Memory B cell (primary cell): ENCODE measurements at regions not wholly inside any gene's neighbourhood (a gene's known extent, or its start where the extent isn't known, plus 50 kb on each side); places are given as distances from the start of the nearest gene placed in this dataset.
"Not testable (repeated sequence)": the region's sequence is repeated elsewhere in the genome, so short reads cannot be mapped to it uniquely, and the experiment has no call there.

Experiments
- ATAC-seq: fragments of 150-1000 bp; cut with Tn5 transposase; 2 replicates; pipeline ENCODE4 v1.10.0; 2021; ENCODE audit warnings: low read depth, mild to moderate bottlenecking, moderate library complexity
- DNase-seq, 2 donors: peaks; one replicate each; pipeline ENCODE4 v3.0.0; 2022; ENCODE audit warnings: low spot score in 2 of 2
- H3K27ac Mint-ChIP-seq: one replicate; pipeline ENCODE4 v1.8.0; 2022; ENCODE audit warnings: mild to moderate bottlenecking, moderate library complexity, mixed read lengths
- H3K27me3 Mint-ChIP-seq: one replicate; pipeline ENCODE4 v1.8.0; 2022; ENCODE audit warnings: mixed read lengths
- H3K36me3 Mint-ChIP-seq: one replicate; pipeline ENCODE4 v1.8.0; 2022; ENCODE audit warnings: mild to moderate bottlenecking, mixed read lengths
- H3K4me1 Mint-ChIP-seq: one replicate; pipeline ENCODE4 v1.8.0; 2022; ENCODE audit warnings: mixed read lengths
- H3K4me3 Mint-ChIP-seq: one replicate; pipeline ENCODE4 v1.8.0; 2022; ENCODE audit warnings: mild to moderate bottlenecking, moderate library complexity, mixed read lengths
- H3K9me3 Mint-ChIP-seq: one replicate; pipeline ENCODE4 v1.8.0; 2022; ENCODE audit warnings: mixed read lengths

GRCh38 chrX:113274345-113274744, 433.7 kb upstream of the AMOT start:
- H3K27me3 Mint-ChIP-seq, result no peaks in the 10 kb centered on the region
- ATAC-seq, result no peak

GRCh38 chrX:113269203-113269602, 428.6 kb upstream of the AMOT start:
- Mint-ChIP-seq H3K9me3 (no peaks in the 10 kb centered on the region), H3K27ac (no peak overlapping the region), H3K27me3 (peaks cover 1% of the 10 kb centered on the region), H3K36me3 (peaks cover 1% of the 10 kb centered on the region), H3K4me3 (no peak overlapping the region), H3K4me1 (no peaks in the 10 kb centered on the region)
- no peak for DNase-seq
- no peak for ATAC-seq

More at GRCh38 chrX:113274345-113274744, 433.7 kb upstream of the AMOT start:
- Mint-ChIP-seq H3K9me3 (no peaks in the 10 kb centered on the region), H3K36me3 (no peaks in the 10 kb centered on the region), H3K27ac (no peak overlapping the region), H3K4me3 (no peak overlapping the region), H3K4me1 (no peaks in the 10 kb centered on the region)
- no peak for DNase-seq

- Mint-ChIP-seq H3K4me3 (no peak overlapping the region), H3K27me3 (peaks cover 2% of the 10 kb centered on the region), H3K36me3 (no peaks in the 10 kb centered on the region), H3K9me3 (no peaks in the 10 kb centered on the region), H3K27ac (no peak overlapping the region), H3K4me1 (peaks cover 3% of the 10 kb centered on the region)
- DNase-seq, result no peak
- ATAC-seq, result no peak
Measured at GRCh38 chrX:113260474-113260873, 419.8 kb upstream of the AMOT start.

- Mint-ChIP-seq H3K27me3 (peaks cover 2% of the 10 kb centered on the region), H3K4me3 (no peak overlapping the region), H3K36me3 (no peaks in the 10 kb centered on the region), H3K4me1 (no peaks in the 10 kb centered on the region), H3K27ac (no peak overlapping the region), H3K9me3 (no peaks in the 10 kb centered on the region)
- DNase-seq (no peak), ATAC-seq (no peak)
Measured at GRCh38 chrX:113222305-113222704, 381.7 kb upstream of the AMOT start.

GRCh38 chrX:113212052-113212451, 371.4 kb upstream of the AMOT start:
- H3K4me1 Mint-ChIP-seq, result no peaks in the 10 kb centered on the region
- ATAC-seq (no peak), DNase-seq (no peak)
- no peak overlapping the region for H3K4me3 Mint-ChIP-seq
- no peaks in the 10 kb centered on the region for H3K36me3 Mint-ChIP-seq
- H3K27ac Mint-ChIP-seq, result no peak overlapping the region
- H3K9me3 Mint-ChIP-seq, result no peaks in the 10 kb centered on the region
- H3K27me3 Mint-ChIP-seq, result no peaks in the 10 kb centered on the region

GRCh38 chrX:113202601-113203000, 362.0 kb upstream of the AMOT start:
- Mint-ChIP-seq H3K4me3 (no peak overlapping the region), H3K27me3 (no peaks in the 10 kb centered on the region), H3K4me1 (no peaks in the 10 kb centered on the region), H3K27ac (no peak overlapping the region), H3K9me3 (peaks cover 4% of the 10 kb centered on the region), H3K36me3 (no peaks in the 10 kb centered on the region)
- ATAC-seq (no peak), DNase-seq (no peak)

- H3K4me1 Mint-ChIP-seq, result no peaks in the 10 kb centered on the region
- H3K4me3 Mint-ChIP-seq, result no peak overlapping the region
- ATAC-seq (no peak), DNase-seq (no peak)
- H3K27ac Mint-ChIP-seq, result no peak overlapping the region
- H3K36me3 Mint-ChIP-seq, result no peaks in the 10 kb centered on the region
- no peaks in the 10 kb centered on the region for H3K27me3 Mint-ChIP-seq
- H3K9me3 Mint-ChIP-seq, result peaks cover 2% of the 10 kb centered on the region
Measured at GRCh38 chrX:113195949-113196348, 355.3 kb upstream of the AMOT start.

- ATAC-seq (no peak), DNase-seq (no peak)
- Mint-ChIP-seq H3K4me1 (no peaks in the 10 kb centered on the region), H3K9me3 (no peaks in the 10 kb centered on the region), H3K36me3 (no peaks in the 10 kb centered on the region), H3K27ac (no peak overlapping the region), H3K27me3 (no peaks in the 10 kb centered on the region), H3K4me3 (no peak overlapping the region)
Measured at GRCh38 chrX:113192418-113192817, 351.8 kb upstream of the AMOT start.

GRCh38 chrX:113157496-113157895, 316.9 kb upstream of the AMOT start:
- Mint-ChIP-seq H3K27ac (no peak overlapping the region), H3K36me3 (no peaks in the 10 kb centered on the region), H3K4me1 (no peaks in the 10 kb centered on the region), H3K27me3 (no peaks in the 10 kb centered on the region), H3K4me3 (no peak overlapping the region), H3K9me3 (peaks cover 3% of the 10 kb centered on the region)
- ATAC-seq (no peak), DNase-seq (no peak)

- not testable (repeated sequence) for ATAC-seq
Measured at GRCh38 chrX:113154315-113154714, 313.7 kb upstream of the AMOT start.

GRCh38 chrX:113136836-113137235, 296.2 kb upstream of the AMOT start:
- Mint-ChIP-seq H3K9me3 (peaks cover 2% of the 10 kb centered on the region), H3K4me1 (no peaks in the 10 kb centered on the region), H3K27me3 (no peaks in the 10 kb centered on the region), H3K36me3 (no peaks in the 10 kb centered on the region), H3K4me3 (no peak overlapping the region), H3K27ac (no peak overlapping the region)
- DNase-seq (no peak), ATAC-seq (no peak)

More at GRCh38 chrX:113154315-113154714, 313.7 kb upstream of the AMOT start:
- not testable (repeated sequence) for H3K4me3 Mint-ChIP-seq, H3K9me3 Mint-ChIP-seq, H3K27me3 Mint-ChIP-seq, H3K4me1 Mint-ChIP-seq, DNase-seq, H3K27ac Mint-ChIP-seq, H3K36me3 Mint-ChIP-seq

GRCh38 chrX:113133316-113133715, 292.7 kb upstream of the AMOT start:
- ATAC-seq (no peak), DNase-seq (no peak)
- Mint-ChIP-seq H3K27me3 (no peaks in the 10 kb centered on the region), H3K36me3 (no peaks in the 10 kb centered on the region), H3K4me1 (no peaks in the 10 kb centered on the region), H3K9me3 (peaks cover 2% of the 10 kb centered on the region), H3K4me3 (no peak overlapping the region), H3K27ac (no peak overlapping the region)

GRCh38 chrX:113124693-113125092, 284.1 kb upstream of the AMOT start:
- H3K4me1 Mint-ChIP-seq, result no peaks in the 10 kb centered on the region
- DNase-seq, result no peak
- ATAC-seq, result no peak
- H3K27ac Mint-ChIP-seq, result no peak overlapping the region
- no peak overlapping the region for H3K4me3 Mint-ChIP-seq
- H3K9me3 Mint-ChIP-seq, result peaks cover 2% of the 10 kb centered on the region
- no peaks in the 10 kb centered on the region for H3K36me3 Mint-ChIP-seq
- H3K27me3 Mint-ChIP-seq, result no peaks in the 10 kb centered on the region

- Mint-ChIP-seq H3K27ac (no peak overlapping the region), H3K4me3 (no peak overlapping the region), H3K4me1 (no peaks in the 10 kb centered on the region), H3K9me3 (no peaks in the 10 kb centered on the region), H3K36me3 (no peaks in the 10 kb centered on the region), H3K27me3 (no peaks in the 10 kb centered on the region)
- DNase-seq (no peak), ATAC-seq (no peak)
Measured at GRCh38 chrX:113075521-113075920, 234.9 kb upstream of the AMOT start.

- Mint-ChIP-seq H3K4me1 (no peaks in the 10 kb centered on the region), H3K36me3 (no peaks in the 10 kb centered on the region), H3K27me3 (no peaks in the 10 kb centered on the region), H3K27ac (no peak overlapping the region), H3K4me3 (no peak overlapping the region), H3K9me3 (peaks cover 1% of the 10 kb centered on the region)
- DNase-seq (no peak), ATAC-seq (no peak)
Measured at GRCh38 chrX:113059714-113060113, 219.1 kb upstream of the AMOT start.
